ENCODE measurements at regions not wholly inside any gene's neighbourhood (a gene's known extent, or its start where the extent isn't known, plus 50 kb on each side); places are given as distances from the start of the nearest gene placed in this dataset.

DNA sequence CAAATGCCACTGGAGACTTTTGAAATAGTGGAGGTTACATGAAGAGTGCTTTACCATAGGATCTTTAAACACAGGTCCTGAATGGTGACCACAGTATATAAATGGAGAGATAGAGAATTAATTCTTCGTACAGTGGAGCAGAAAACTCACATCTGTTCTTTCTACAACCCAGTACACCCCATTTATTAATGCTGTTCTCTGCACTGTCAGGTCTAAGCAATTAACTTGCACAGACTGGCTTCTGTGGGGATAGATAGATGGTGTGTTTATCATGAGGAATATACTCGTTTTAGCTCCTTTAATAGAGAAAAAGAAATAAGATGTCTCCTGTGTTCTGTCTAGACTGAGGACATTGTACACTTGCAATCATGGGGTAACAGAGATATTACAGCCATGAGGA is 494.3 kb downstream of the TRHDE start:
- no peaks in the 10 kb centered on the region for H3K9me3 ChIP-seq
- TF ChIP-seq Cebpa-rat (IDR thresholded peaks at IDR 0.05), result no peak
- no peak overlapping the region for H3K27ac ChIP-seq
- no peak overlapping the region for H3K4me3 ChIP-seq
- no peaks in the 10 kb centered on the region for H4K20me1 ChIP-seq
- no peaks in the 10 kb centered on the region for H3K27me3 ChIP-seq
- H3K36me3 ChIP-seq, result no peaks in the 10 kb centered on the region
- H3K4me2 ChIP-seq, result no peak overlapping the region
- H3K4me1 ChIP-seq, result no peaks in the 10 kb centered on the region
- no peak overlapping the region for H3K9ac ChIP-seq

GRCh38 chr12:72774023-72774422 is 501.9 kb downstream of the TRHDE start:
- H3K4me1 ChIP-seq, result no peaks in the 10 kb centered on the region

DNA sequence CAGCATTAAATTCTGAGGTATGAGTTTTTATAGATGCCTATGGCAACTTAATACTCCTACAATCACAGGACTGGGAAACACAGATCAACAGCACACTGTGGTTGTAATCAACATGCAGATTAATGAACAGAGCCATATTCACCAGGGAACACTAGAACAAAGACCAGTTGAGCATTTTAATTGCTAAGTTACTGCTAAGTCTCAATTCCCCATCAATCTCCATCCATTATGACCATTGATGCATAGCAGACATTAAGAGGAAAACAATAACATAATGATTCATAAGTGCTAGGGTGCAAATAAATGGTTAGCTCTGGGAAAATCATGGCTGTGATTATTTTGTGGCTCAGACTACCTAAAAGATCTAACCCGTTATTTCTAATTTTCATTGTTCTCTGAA is 505.6 kb downstream of the TRHDE start:
- Histone ChIP-seq H3K27me3 (no peaks in the 10 kb centered on the region), H3K9me3 (no peaks in the 10 kb centered on the region), H3K27ac (no peak overlapping the region), H3K9ac (no peak overlapping the region), H3K4me2 (no peak overlapping the region), H4K20me1 (no peaks in the 10 kb centered on the region), H3K4me3 (no peak overlapping the region), H3K36me3 (no peaks in the 10 kb centered on the region), H3K4me1 (no peaks in the 10 kb centered on the region)
- no peak for TF ChIP-seq Cebpa-rat (IDR thresholded peaks at IDR 0.05)

More at GRCh38 chr12:72774023-72774422, 501.9 kb downstream of the TRHDE start:
- Histone ChIP-seq H4K20me1 (no peaks in the 10 kb centered on the region), H3K4me2 (no peak overlapping the region), H3K4me3 (no peak overlapping the region), H3K27me3 (no peaks in the 10 kb centered on the region), H3K36me3 (no peaks in the 10 kb centered on the region), H3K27ac (no peak overlapping the region), H3K9me3 (no peaks in the 10 kb centered on the region), H3K9ac (no peak overlapping the region)
- no peak for TF ChIP-seq Cebpa-rat (IDR thresholded peaks at IDR 0.05)

- no peak for TF ChIP-seq Cebpa-rat (IDR thresholded peaks at IDR 0.05)
- Histone ChIP-seq H3K4me1 (no peaks in the 10 kb centered on the region), H3K27me3 (no peaks in the 10 kb centered on the region), H3K9me3 (no peaks in the 10 kb centered on the region), H3K4me3 (no peak overlapping the region), H3K9ac (no peak overlapping the region), H3K4me2 (no peak overlapping the region), H3K36me3 (no peaks in the 10 kb centered on the region), H3K27ac (no peak overlapping the region), H4K20me1 (no peaks in the 10 kb centered on the region)
Observed at GRCh38 chr12:72790273-72790672, 518.1 kb downstream of the TRHDE start.

GRCh38 chr12:72792889-72793288 is 520.7 kb downstream of the TRHDE start:
- H4K20me1 ChIP-seq, result no peaks in the 10 kb centered on the region
- H3K4me1 ChIP-seq, result no peaks in the 10 kb centered on the region
- H3K4me2 ChIP-seq, result no peak overlapping the region
- no peaks in the 10 kb centered on the region for H3K27me3 ChIP-seq
- no peaks in the 10 kb centered on the region for H3K9me3 ChIP-seq
- H3K27ac ChIP-seq, result no peak overlapping the region
- no peak for TF ChIP-seq Cebpa-rat (IDR thresholded peaks at IDR 0.05)
- H3K36me3 ChIP-seq, result no peaks in the 10 kb centered on the region
- no peak overlapping the region for H3K9ac ChIP-seq
- no peak overlapping the region for H3K4me3 ChIP-seq

- Histone ChIP-seq H4K20me1 (no peaks in the 10 kb centered on the region), H3K4me2 (no peak overlapping the region), H3K36me3 (no peaks in the 10 kb centered on the region), H3K4me3 (no peak overlapping the region), H3K27ac (no peak overlapping the region), H3K9ac (no peak overlapping the region), H3K27me3 (no peaks in the 10 kb centered on the region), H3K4me1 (no peaks in the 10 kb centered on the region), H3K9me3 (no peaks in the 10 kb centered on the region)
- no peak for TF ChIP-seq Cebpa-rat (IDR thresholded peaks at IDR 0.05)
Observed at GRCh38 chr12:72793796-72794195, 521.6 kb downstream of the TRHDE start.

- no peaks in the 10 kb centered on the region for H3K36me3 ChIP-seq
- no peaks in the 10 kb centered on the region for H3K4me1 ChIP-seq
- no peaks in the 10 kb centered on the region for H3K27me3 ChIP-seq
- H3K4me2 ChIP-seq, result no peak overlapping the region
- TF ChIP-seq Cebpa-rat (IDR thresholded peaks at IDR 0.05), result no peak
- H4K20me1 ChIP-seq, result no peaks in the 10 kb centered on the region
- peaks cover 10% of the 10 kb centered on the region for H3K9me3 ChIP-seq
- H3K27ac ChIP-seq, result no peak overlapping the region
- no peak overlapping the region for H3K4me3 ChIP-seq
- H3K9ac ChIP-seq, result no peak overlapping the region
Observed at GRCh38 chr12:72815421-72815820, 543.3 kb downstream of the TRHDE start.

DNA sequence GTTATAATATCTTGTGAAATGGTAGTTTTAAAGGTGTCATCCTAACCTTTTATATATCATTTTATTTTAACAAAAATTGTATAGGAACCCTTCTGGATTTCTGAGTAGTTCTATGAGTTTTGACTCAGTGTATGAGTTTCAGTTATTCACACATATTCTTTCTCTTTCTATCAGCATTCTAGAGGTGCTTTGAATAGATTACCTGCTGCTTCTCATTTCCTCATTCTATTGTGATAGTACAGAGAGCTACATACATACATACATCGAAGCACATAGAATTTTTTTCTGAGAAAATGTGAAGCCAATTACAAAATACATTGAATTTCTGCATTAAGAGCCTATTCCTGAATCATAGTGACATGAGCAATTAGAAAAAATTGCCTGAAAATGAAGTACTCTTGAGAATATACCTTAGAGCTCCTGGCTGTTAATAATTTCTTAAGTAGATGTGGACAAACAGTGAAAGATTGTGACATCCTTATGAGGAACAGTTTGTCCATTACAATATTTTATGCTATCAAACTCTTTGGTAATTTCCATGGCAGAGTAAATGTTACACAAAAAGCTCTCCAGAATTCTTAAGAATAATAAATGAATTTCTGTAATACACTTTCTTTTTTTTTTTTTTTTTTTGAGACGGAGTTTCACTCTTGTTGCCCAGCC is 556.6 kb downstream of the TRHDE start:
- H3K9ac ChIP-seq, result no peak overlapping the region
- H4K20me1 ChIP-seq, result no peaks in the 10 kb centered on the region
- H3K4me2 ChIP-seq, result no peak overlapping the region
- H3K4me3 ChIP-seq, result no peak overlapping the region
- no peaks in the 10 kb centered on the region for H3K27me3 ChIP-seq
- no peaks in the 10 kb centered on the region for H3K4me1 ChIP-seq
- H3K36me3 ChIP-seq, result no peaks in the 10 kb centered on the region
- H3K9me3 ChIP-seq, result no peaks in the 10 kb centered on the region
- no peak for TF ChIP-seq Cebpa-rat (IDR thresholded peaks at IDR 0.05)
- H3K27ac ChIP-seq, result no peak overlapping the region

GRCh38 chr12:72829838-72830237 is 557.7 kb downstream of the TRHDE start:
- TF ChIP-seq Cebpa-rat (IDR thresholded peaks at IDR 0.05), result no peak
- Histone ChIP-seq H3K27me3 (no peaks in the 10 kb centered on the region), H3K4me2 (no peak overlapping the region), H3K4me1 (no peaks in the 10 kb centered on the region), H4K20me1 (no peaks in the 10 kb centered on the region), H3K9ac (no peak overlapping the region), H3K4me3 (no peak overlapping the region), H3K9me3 (no peaks in the 10 kb centered on the region), H3K36me3 (no peaks in the 10 kb centered on the region), H3K27ac (no peak overlapping the region)

GRCh38 chr12:72832024-72832423 is 559.9 kb downstream of the TRHDE start:
- no peak overlapping the region for H3K27ac ChIP-seq
- no peaks in the 10 kb centered on the region for H4K20me1 ChIP-seq
- H3K4me1 ChIP-seq, result no peaks in the 10 kb centered on the region
- no peak for TF ChIP-seq Cebpa-rat (IDR thresholded peaks at IDR 0.05)
- no peak overlapping the region for H3K4me3 ChIP-seq
- no peaks in the 10 kb centered on the region for H3K27me3 ChIP-seq
- no peak overlapping the region for H3K4me2 ChIP-seq
- no peaks in the 10 kb centered on the region for H3K9me3 ChIP-seq
- H3K36me3 ChIP-seq, result no peaks in the 10 kb centered on the region
- H3K9ac ChIP-seq, result no peak overlapping the region

- TF ChIP-seq Cebpa-rat (IDR thresholded peaks at IDR 0.05), result no peak
Observed at GRCh38 chr12:72836194-72836593, 564.0 kb downstream of the TRHDE start.

More at GRCh38 chr12:72836194-72836593, 564.0 kb downstream of the TRHDE start:
- Histone ChIP-seq H3K27ac (no peak overlapping the region), H3K9ac (no peak overlapping the region), H4K20me1 (no peaks in the 10 kb centered on the region), H3K27me3 (no peaks in the 10 kb centered on the region), H3K36me3 (no peaks in the 10 kb centered on the region), H3K4me2 (no peak overlapping the region), H3K4me1 (no peaks in the 10 kb centered on the region), H3K9me3 (no peaks in the 10 kb centered on the region), H3K4me3 (no peak overlapping the region)
